Keratinocyte (primary cell): ENCODE measurements at regions not wholly inside any gene's neighbourhood (a gene's known extent, or its start where the extent isn't known, plus 50 kb on each side); places are given as distances from the start of the nearest gene placed in this dataset.

Source experiments
- EZH2 ChIP-seq: IDR thresholded peaks from one replicate; pipeline ENCODE4 v1.6.1; 2012; ENCODE audit warnings: inconsistent platforms, mild to moderate bottlenecking, low read length, moderate library complexity
- TF ChIP-seq, protein P1 (sequence below), 3 experiments: IDR thresholded peaks in 1 of 3; conservative IDR thresholded peaks in 1 of 3; optimal IDR thresholded peaks in 1 of 3; 2 replicates in 2 of 3; 3 replicates in 1 of 3; pipeline versions ENCODE3 to v1.5.1; 2011; ENCODE audit warnings: low read length in 3 of 3, mild to moderate bottlenecking in 3 of 3, moderate library complexity in 2 of 3, control low read depth in 1 of 3, inconsistent platforms in 1 of 3; ENCODE audit not compliant: insufficient read depth in 2 of 3; ENCODE audit errors: extremely low read depth in 1 of 3

DNA sequence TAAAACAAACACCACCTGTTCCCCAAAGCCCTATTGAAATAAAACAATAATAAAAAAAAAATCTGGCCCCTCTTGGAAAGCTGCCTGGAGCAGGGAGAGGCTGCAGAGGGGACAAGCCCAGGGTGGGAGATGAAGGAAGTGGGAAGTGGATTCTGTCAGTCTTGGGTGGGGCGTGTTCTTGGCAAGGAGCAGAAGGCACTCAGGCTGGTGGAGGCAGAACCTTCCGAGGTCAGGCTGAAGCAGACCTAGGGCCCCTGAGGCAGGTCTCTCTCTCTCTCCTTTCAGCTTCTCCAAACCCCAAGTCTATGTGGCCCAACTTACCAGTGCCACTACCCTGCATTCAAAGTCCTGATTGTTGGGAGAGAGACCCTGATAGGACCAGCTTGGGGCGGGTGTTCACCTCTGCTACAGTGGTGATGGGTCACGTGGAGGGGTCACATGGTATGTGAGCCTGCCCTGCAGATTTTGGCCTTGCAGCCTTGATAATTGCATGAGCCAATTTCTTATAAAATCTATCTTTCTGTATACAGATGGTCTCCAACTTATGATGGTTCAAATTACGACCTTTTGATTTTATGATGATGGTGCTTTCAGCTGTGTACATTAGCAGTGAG, 145.4 kb upstream of the C1orf174 start:
- TF ChIP-seq EZH2: no peak
- TF ChIP-seq, protein P1, sequence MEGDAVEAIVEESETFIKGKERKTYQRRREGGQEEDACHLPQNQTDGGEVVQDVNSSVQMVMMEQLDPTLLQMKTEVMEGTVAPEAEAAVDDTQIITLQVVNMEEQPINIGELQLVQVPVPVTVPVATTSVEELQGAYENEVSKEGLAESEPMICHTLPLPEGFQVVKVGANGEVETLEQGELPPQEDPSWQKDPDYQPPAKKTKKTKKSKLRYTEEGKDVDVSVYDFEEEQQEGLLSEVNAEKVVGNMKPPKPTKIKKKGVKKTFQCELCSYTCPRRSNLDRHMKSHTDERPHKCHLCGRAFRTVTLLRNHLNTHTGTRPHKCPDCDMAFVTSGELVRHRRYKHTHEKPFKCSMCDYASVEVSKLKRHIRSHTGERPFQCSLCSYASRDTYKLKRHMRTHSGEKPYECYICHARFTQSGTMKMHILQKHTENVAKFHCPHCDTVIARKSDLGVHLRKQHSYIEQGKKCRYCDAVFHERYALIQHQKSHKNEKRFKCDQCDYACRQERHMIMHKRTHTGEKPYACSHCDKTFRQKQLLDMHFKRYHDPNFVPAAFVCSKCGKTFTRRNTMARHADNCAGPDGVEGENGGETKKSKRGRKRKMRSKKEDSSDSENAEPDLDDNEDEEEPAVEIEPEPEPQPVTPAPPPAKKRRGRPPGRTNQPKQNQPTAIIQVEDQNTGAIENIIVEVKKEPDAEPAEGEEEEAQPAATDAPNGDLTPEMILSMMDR (optimal IDR thresholded peaks at IDR 0.05 in 1 of 3, IDR thresholded peaks at IDR 0.05 in 1 of 3, conservative IDR thresholded peaks at IDR 0.05 in 1 of 3; ENCODE audit: extremely low read depth in 1 of 3, insufficient read depth in 2 of 3, low read length in 3 of 3): no peak
